ENCODE measurements at regions not wholly inside any gene's neighbourhood (a gene's known extent, or its start where the extent isn't known, plus 50 kb on each side); places are given as distances from the start of the nearest gene placed in this dataset.

GRCh38 chr4:165627548-165627947 is 245.5 kb upstream of the TLL1 start:
- Histone ChIP-seq H3K27me3 (ENCODE audit: control insufficient read depth in 3 of 3, insufficient read depth in 3 of 3, low read depth in 1 of 3, low read length in 3 of 3) (no peaks in the 10 kb centered on the region), H3K9ac (ENCODE audit: low read depth, low read length, poor library complexity) (no peak overlapping the region), H2BK12ac (ENCODE audit: low read length) (no peak overlapping the region), H3K18ac (ENCODE audit: low read length) (no peak overlapping the region), H4K8ac (ENCODE audit: low read depth, low read length) (no peak overlapping the region), H3K4me3 (ENCODE audit: low read length in 2 of 2) (no peak overlapping the region), H3K36me3 (replicated peaks in 1 of 2; ENCODE audit: control insufficient read depth in 2 of 2, insufficient read depth in 2 of 2, low read length in 2 of 2) (no peaks in the 10 kb centered on the region), H3K4ac (ENCODE audit: low read length) (no peak overlapping the region), H3K23ac (ENCODE audit: low read depth, low read length, poor library complexity) (no peak overlapping the region), H3K27ac (replicated peaks; ENCODE audit: low read length) (no peak overlapping the region), H3K4me2 (ENCODE audit: insufficient read depth, low read length, poor library complexity, severe bottlenecking) (no peak overlapping the region), H3K79me1 (ENCODE audit: low read depth, low read length) (no peaks in the 10 kb centered on the region), H2BK15ac (ENCODE audit: low read length) (no peak overlapping the region), H3K14ac (ENCODE audit: low read length) (no peak overlapping the region), H4K91ac (ENCODE audit: low read depth, low read length, poor library complexity) (no peak overlapping the region), H3K9me3 (replicated peaks in 1 of 2; ENCODE audit: control insufficient read depth in 2 of 2, insufficient read depth in 1 of 2, low read depth in 1 of 2, low read length in 2 of 2) (no peaks in the 10 kb centered on the region), H2BK120ac (ENCODE audit: low read depth, low read length) (no peak overlapping the region), H2AFZ (ENCODE audit: low read length) (no peak overlapping the region), H2BK5ac (ENCODE audit: low read length) (no peak overlapping the region), H3K4me1 (ENCODE audit: control insufficient read depth in 2 of 2, insufficient read depth in 1 of 2, low read depth in 1 of 2, low read length in 2 of 2) (peaks cover 4 to 6% of the 10 kb centered on the region in 2 donors), H2AK5ac (ENCODE audit: low read depth, low read length) (no peak overlapping the region)
- WGBS, 2 donors (ENCODE audit: extremely low coverage in 2 of 2, insufficient read length in 2 of 2, insufficient replicate concordance in 1 of 2), result no CpG with 5 or more reads among the region's 5 CpGs
- no peak for DNase-seq (ENCODE audit: low spot score)

GRCh38 chr4:165628572-165628971 is 244.5 kb upstream of the TLL1 start:
- Histone ChIP-seq H2AFZ (ENCODE audit: low read length) (no peak overlapping the region), H3K79me1 (ENCODE audit: low read depth, low read length) (no peaks in the 10 kb centered on the region), H2AK5ac (ENCODE audit: low read depth, low read length) (no peak overlapping the region), H3K4me2 (ENCODE audit: insufficient read depth, low read length, poor library complexity, severe bottlenecking) (no peak overlapping the region), H2BK15ac (ENCODE audit: low read length) (no peak overlapping the region), H2BK5ac (ENCODE audit: low read length) (no peak overlapping the region), H3K9ac (ENCODE audit: low read depth, low read length, poor library complexity) (no peak overlapping the region), H3K4ac (ENCODE audit: low read length) (no peak overlapping the region), H3K23ac (ENCODE audit: low read depth, low read length, poor library complexity) (no peak overlapping the region), H2BK12ac (ENCODE audit: low read length) (no peak overlapping the region), H3K4me3 (ENCODE audit: low read length in 2 of 2) (no peak overlapping the region), H3K9me3 (replicated peaks in 1 of 2; ENCODE audit: control insufficient read depth in 2 of 2, insufficient read depth in 1 of 2, low read depth in 1 of 2, low read length in 2 of 2) (no peaks in the 10 kb centered on the region), H3K36me3 (replicated peaks in 1 of 2; ENCODE audit: control insufficient read depth in 2 of 2, insufficient read depth in 2 of 2, low read length in 2 of 2) (no peaks in the 10 kb centered on the region), H4K91ac (ENCODE audit: low read depth, low read length, poor library complexity) (no peak overlapping the region), H3K27ac (replicated peaks; ENCODE audit: low read length) (no peak overlapping the region), H3K27me3 (ENCODE audit: control insufficient read depth in 3 of 3, insufficient read depth in 3 of 3, low read depth in 1 of 3, low read length in 3 of 3) (no peaks in the 10 kb centered on the region), H2BK120ac (ENCODE audit: low read depth, low read length) (no peak overlapping the region), H3K14ac (ENCODE audit: low read length) (no peak overlapping the region), H3K4me1 (ENCODE audit: control insufficient read depth in 2 of 2, insufficient read depth in 1 of 2, low read depth in 1 of 2, low read length in 2 of 2) (peaks cover 4 to 6% of the 10 kb centered on the region in 2 donors), H4K8ac (ENCODE audit: low read depth, low read length) (no peak overlapping the region), H3K18ac (ENCODE audit: low read length) (no peak overlapping the region)
- DNase-seq (ENCODE audit: low spot score), result no peak
- WGBS, 2 donors (ENCODE audit: extremely low coverage in 2 of 2, insufficient read length in 2 of 2, insufficient replicate concordance in 1 of 2), result no CpG with 5 or more reads among the region's 3 CpGs

DNA sequence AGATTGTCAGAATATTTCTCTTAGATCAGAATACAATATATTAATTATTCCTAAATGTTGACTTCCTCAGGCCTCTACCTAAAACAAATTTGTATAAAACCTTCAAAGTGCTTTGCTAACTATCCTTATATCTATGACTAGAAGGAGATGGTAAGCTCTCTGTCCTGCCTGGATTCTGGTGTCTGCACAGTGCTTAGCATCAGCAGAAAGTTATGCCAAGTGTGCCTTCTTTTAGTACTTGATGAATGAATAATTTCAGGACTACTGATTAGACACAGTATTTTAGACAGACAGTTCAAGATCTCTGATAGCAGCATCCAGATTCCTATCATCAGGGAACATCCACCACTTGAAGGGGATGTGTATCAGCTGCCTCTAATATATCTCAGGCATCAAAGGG is 242.4 kb upstream of the TLL1 start:
- H3K14ac ChIP-seq (ENCODE audit: low read length), result no peak overlapping the region
- H2BK120ac ChIP-seq (ENCODE audit: low read depth, low read length), result no peak overlapping the region
- no peak overlapping the region for H3K23ac ChIP-seq (ENCODE audit: low read depth, low read length, poor library complexity)
- H2BK5ac ChIP-seq (ENCODE audit: low read length), result no peak overlapping the region
- no peaks in the 10 kb centered on the region for H3K36me3 ChIP-seq (replicated peaks in 1 of 2; ENCODE audit: control insufficient read depth in 2 of 2, insufficient read depth in 2 of 2, low read length in 2 of 2)
- H3K4me3 ChIP-seq (ENCODE audit: low read length in 2 of 2), result no peak overlapping the region
- peaks cover 0 to 8% of the 10 kb centered on the region in 2 donors for H3K9me3 ChIP-seq (replicated peaks in 1 of 2; ENCODE audit: control insufficient read depth in 2 of 2, insufficient read depth in 1 of 2, low read depth in 1 of 2, low read length in 2 of 2)
- no peak overlapping the region for H3K27ac ChIP-seq (replicated peaks; ENCODE audit: low read length)
- H4K91ac ChIP-seq (ENCODE audit: low read depth, low read length, poor library complexity), result no peak overlapping the region
- H2AK5ac ChIP-seq (ENCODE audit: low read depth, low read length), result no peak overlapping the region
- no peak for DNase-seq (ENCODE audit: low spot score)
- H2BK15ac ChIP-seq (ENCODE audit: low read length), result no peak overlapping the region
- no peak overlapping the region for H4K8ac ChIP-seq (ENCODE audit: low read depth, low read length)
- no peak overlapping the region for H3K4ac ChIP-seq (ENCODE audit: low read length)
- no peak overlapping the region for H2AFZ ChIP-seq (ENCODE audit: low read length)
- H3K18ac ChIP-seq (ENCODE audit: low read length), result no peak overlapping the region
- H3K4me1 ChIP-seq (ENCODE audit: control insufficient read depth in 2 of 2, insufficient read depth in 1 of 2, low read depth in 1 of 2, low read length in 2 of 2), result peaks cover 4 to 6% of the 10 kb centered on the region in 2 donors
- no peak overlapping the region for H2BK12ac ChIP-seq (ENCODE audit: low read length)
- no peaks in the 10 kb centered on the region for H3K79me1 ChIP-seq (ENCODE audit: low read depth, low read length)
- no peak overlapping the region for H3K9ac ChIP-seq (ENCODE audit: low read depth, low read length, poor library complexity)
- H3K27me3 ChIP-seq (ENCODE audit: control insufficient read depth in 3 of 3, insufficient read depth in 3 of 3, low read depth in 1 of 3, low read length in 3 of 3), result no peaks in the 10 kb centered on the region
- H3K4me2 ChIP-seq (ENCODE audit: insufficient read depth, low read length, poor library complexity, severe bottlenecking), result no peak overlapping the region

DNA sequence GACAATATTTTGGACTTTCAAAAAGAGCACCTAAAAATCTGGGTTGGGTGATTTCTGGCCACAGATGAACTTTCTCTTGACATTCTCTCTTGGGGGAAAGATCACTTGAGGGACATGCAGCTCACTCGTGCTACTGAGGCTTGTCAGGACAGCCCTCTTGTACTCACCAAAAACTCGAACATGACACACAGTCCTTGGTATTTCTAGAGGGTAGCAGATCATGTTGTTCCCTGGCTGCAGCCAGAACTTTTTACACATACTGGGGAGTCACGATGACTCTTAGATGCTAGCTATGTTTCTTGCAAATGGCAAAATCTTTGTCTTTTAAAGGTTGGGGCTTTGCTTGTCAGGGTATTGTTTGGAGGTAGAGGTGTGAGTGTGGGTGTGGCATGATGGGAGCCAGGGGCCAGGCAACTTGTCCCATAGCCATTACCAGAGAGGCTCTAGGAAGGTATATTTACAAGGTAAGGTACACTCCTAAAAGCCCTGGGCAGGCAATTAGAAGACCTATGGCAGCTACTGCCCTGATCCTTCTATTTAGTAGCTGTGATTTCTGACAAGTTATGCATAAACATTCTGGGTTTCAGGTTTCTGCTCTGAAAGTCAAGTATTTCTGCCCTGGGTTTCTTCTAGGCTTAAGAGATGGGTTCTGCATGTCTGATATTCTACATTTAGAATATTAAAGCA is 241.7 kb upstream of the TLL1 start:
- H2BK120ac ChIP-seq (ENCODE audit: low read depth, low read length), result no peak overlapping the region
- H3K27ac ChIP-seq (replicated peaks; ENCODE audit: low read length), result no peak overlapping the region
- peaks cover 4 to 6% of the 10 kb centered on the region in 2 donors for H3K4me1 ChIP-seq (ENCODE audit: control insufficient read depth in 2 of 2, insufficient read depth in 1 of 2, low read depth in 1 of 2, low read length in 2 of 2)
- no peak overlapping the region for H3K4ac ChIP-seq (ENCODE audit: low read length)
- no CpG with 5 or more reads among the region's 3 CpGs for WGBS, 2 donors (ENCODE audit: extremely low coverage in 2 of 2, insufficient read length in 2 of 2, insufficient replicate concordance in 1 of 2)
- no peak overlapping the region for H3K4me3 ChIP-seq (ENCODE audit: low read length in 2 of 2)
- no peak overlapping the region for H3K14ac ChIP-seq (ENCODE audit: low read length)
- H4K91ac ChIP-seq (ENCODE audit: low read depth, low read length, poor library complexity), result no peak overlapping the region
- H2BK5ac ChIP-seq (ENCODE audit: low read length), result no peak overlapping the region
- no peak overlapping the region for H2AK5ac ChIP-seq (ENCODE audit: low read depth, low read length)
- no peak overlapping the region for H2AFZ ChIP-seq (ENCODE audit: low read length)
- DNase-seq (ENCODE audit: low spot score), result no peak
- peaks cover 3 to 8% of the 10 kb centered on the region in 2 donors for H3K9me3 ChIP-seq (replicated peaks in 1 of 2; ENCODE audit: control insufficient read depth in 2 of 2, insufficient read depth in 1 of 2, low read depth in 1 of 2, low read length in 2 of 2)
- no peak overlapping the region for H3K23ac ChIP-seq (ENCODE audit: low read depth, low read length, poor library complexity)
- no peak overlapping the region for H2BK15ac ChIP-seq (ENCODE audit: low read length)
- H3K36me3 ChIP-seq (replicated peaks in 1 of 2; ENCODE audit: control insufficient read depth in 2 of 2, insufficient read depth in 2 of 2, low read length in 2 of 2), result no peaks in the 10 kb centered on the region
- H4K8ac ChIP-seq (ENCODE audit: low read depth, low read length), result no peak overlapping the region
- H3K9ac ChIP-seq (ENCODE audit: low read depth, low read length, poor library complexity), result no peak overlapping the region
- H3K4me2 ChIP-seq (ENCODE audit: insufficient read depth, low read length, poor library complexity, severe bottlenecking), result no peak overlapping the region
- H3K79me1 ChIP-seq (ENCODE audit: low read depth, low read length), result no peaks in the 10 kb centered on the region
- no peak overlapping the region for H2BK12ac ChIP-seq (ENCODE audit: low read length)
- H3K27me3 ChIP-seq (ENCODE audit: control insufficient read depth in 3 of 3, insufficient read depth in 3 of 3, low read depth in 1 of 3, low read length in 3 of 3), result no peaks in the 10 kb centered on the region
- H3K18ac ChIP-seq (ENCODE audit: low read length), result no peak overlapping the region

Measured in neuronal stem cell (in vitro differentiated cells).